Activated CD4-positive, alpha-beta T cell treated with anti-CD3 and anti-CD28 coated beads, Interleukin-10, Interleukin-2, amounts not matched to agents 100 ng/mL and 50 ng/mL, durations not matched to agents 16 hours and 8 hours (primary cell): ENCODE measurements at regions not wholly inside any gene's neighbourhood (a gene's known extent, or its start where the extent isn't known, plus 50 kb on each side); places are given as distances from the start of the nearest gene placed in this dataset.
"Not testable (repeated sequence)": the region's sequence is repeated elsewhere in the genome, so short reads cannot be mapped to it uniquely, and the experiment has no call there.

Source experiments
- DNase-seq: peaks from one replicate; pipeline ENCODE4 v3.0.0-alpha.2; 2020

GRCh38 chr4:43457866-43458265 is 565.4 kb downstream of the GRXCR1 start:
- no peak for DNase-seq

- no peak for DNase-seq
Observed at GRCh38 chr4:43458293-43458692, 565.8 kb downstream of the GRXCR1 start.

DNA sequence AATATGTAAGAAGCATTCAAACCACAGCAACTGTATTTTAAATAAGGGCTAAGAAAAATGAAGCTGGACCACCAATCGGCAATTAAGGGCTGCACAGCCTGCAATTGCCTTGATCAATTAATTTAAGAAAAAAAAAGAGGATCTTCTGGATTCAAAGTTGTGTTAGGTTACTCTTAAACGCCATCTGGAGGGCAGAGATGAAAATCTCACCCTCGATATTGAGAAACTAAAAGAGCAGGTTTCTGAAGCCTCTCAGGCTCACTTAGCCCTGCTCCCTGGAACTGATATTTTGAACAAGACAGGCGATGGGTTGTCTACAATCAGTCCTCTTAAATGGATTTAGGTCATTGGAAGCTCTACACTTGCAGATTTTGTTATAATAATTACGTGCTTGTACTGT is 579.4 kb downstream of the GRXCR1 start:
- no peak for DNase-seq

DNA sequence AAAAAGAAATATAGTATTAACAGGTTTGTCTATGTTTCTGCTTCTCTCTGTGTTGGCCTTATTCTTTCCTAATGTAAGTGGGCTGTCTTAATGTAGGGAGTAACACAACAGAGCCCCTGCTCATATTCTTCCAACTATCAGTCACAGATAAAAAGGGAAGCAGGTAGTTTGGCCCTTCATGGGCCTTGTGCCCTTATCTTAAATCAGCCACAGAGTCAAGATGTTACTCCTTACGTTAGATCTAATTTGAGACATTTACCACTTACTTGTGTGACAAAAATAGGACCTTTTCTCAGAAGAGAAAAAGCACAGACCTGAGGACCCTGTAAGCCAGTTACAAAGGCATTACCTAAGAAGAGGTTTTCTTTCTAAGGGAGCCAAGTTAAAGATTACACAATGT is 589.0 kb downstream of the GRXCR1 start:
- no peak for DNase-seq

GRCh38 chr4:43485196-43485595 is 592.7 kb downstream of the GRXCR1 start:
- DNase-seq = no peak

DNA sequence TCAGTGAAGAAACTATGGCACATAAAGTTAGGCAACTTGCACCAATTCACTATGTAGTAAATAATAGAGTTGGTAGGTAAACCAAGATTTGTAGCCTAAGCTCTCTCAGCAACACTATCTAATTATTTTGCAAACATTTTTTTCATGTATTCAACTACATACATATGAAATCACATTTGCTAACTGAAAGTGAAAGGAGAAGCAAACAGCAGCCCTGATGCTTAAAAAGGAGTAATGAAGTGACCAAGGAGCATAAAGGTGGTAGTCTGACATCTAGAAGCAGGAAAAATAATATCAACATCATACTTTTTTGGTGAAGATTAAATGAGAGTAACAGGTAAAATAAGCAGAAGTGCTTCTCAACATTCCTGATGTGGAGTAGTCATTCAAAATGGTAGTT is 603.7 kb downstream of the GRXCR1 start:
- no peak for DNase-seq

GRCh38 chr4:43496602-43497001 is 604.1 kb downstream of the GRXCR1 start:
- no peak for DNase-seq

DNA sequence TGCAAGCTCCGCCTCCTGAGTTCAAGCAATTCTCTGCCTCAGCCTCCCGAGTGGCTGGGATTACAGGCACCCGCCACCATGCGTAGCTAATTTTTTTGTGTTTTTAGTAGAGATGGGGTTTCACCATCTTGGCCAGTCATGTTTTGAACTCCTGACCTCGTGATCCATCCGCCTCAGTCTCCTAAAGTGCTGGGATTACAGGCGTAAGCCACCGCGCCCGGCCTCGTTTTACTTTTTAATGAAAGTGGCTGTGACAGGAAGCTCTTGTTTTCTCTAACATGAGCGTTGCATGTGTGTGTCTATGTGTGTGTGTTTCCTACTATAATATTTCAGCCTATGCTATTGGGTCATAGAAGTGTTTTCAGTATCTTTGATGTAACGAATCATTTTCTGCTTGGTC is 613.3 kb downstream of the GRXCR1 start:
- DNase-seq = not testable (repeated sequence)

DNA sequence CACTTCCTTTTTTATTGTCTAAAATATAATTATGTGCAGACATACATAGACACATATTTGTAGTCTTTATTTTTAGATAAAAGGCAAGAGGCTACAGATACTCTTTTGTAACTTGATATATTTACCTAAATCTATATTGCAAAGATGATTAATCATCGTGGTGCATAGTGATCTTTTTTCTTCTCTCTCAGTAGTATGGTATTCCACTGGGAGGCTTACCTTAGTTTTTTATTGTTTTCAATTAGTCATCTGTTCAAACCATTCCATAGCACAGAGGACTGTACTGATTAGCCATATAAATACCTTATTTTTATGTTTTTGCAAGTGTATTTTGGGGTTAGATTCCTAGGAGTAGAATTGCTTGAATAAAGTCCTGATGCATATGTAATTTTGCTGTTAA is 619.7 kb downstream of the GRXCR1 start:
- DNase-seq = no peak

DNA sequence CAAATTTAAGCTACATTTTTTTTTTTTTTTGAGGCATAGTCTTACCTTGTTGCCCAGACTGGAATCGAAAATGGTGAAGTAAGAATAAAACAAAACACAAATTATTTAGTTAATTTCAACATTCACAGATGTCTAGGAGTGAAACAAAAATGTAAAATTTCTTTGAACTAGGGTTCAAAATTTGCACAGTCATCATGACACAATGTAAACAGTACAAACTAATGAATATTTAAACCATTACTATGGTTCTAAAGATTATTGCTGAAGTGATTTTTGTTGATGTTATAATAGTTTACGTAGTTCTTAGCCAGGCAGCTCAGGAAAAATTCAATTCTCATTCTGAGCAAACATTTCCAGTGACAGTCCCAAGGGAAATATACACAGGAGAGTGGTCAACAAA is 633.1 kb downstream of the GRXCR1 start:
- DNase-seq = no peak

GRCh38 chr4:43547561-43547960 is 655.0 kb downstream of the GRXCR1 start:
- DNase-seq = no peak

DNA sequence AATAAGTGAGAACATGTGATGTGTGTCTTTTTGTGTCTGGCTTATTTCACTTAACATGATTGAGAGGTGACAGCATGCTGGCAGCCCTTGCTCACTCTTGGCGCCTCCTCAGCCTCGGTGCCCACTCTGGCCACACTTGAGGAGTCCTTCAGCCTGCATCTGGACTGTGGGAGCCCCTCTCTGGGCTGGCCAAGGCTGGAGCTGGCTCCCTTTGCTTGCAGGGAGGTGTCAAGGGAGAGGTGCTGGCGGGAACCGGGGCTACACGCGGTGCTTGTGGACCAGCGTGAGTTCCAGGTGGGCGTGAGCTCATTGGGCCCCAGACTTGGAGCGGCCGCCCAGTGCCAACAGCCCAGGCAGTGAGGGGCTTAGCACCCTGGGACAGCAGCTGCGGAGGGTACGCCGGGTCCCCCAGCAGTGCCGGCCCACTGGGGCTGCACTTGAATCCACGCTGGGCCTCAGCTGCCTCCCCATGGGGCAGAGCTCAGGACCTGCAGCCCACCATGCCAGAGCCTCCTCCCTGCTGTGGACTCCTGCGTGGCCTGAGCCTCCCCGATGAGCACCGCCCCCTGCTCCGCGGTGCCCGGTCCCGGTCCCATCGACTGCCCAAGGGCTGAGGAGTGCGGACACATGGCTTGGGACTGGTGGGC is 658.6 kb downstream of the GRXCR1 start:
- no peak for DNase-seq

DNA sequence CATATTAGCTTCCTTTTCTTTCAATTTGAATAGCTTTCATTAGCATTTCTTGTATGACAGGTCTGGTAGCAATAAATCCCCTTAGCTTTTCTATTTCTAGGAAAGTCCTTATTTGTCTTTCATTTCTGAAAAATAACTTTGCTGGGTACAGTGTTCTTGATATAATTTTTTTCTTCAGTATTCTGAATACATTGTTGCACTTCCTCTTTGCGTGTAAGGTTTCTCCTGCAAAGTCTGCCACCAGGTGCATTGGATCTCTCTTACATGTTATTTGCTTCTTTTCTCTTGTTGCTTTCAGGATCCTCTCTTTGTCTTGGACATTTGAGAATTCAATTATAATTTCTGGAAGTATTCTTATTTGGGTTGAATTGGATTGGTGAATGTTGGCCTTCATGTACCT is 663.7 kb downstream of the GRXCR1 start:
- no peak for DNase-seq

DNA sequence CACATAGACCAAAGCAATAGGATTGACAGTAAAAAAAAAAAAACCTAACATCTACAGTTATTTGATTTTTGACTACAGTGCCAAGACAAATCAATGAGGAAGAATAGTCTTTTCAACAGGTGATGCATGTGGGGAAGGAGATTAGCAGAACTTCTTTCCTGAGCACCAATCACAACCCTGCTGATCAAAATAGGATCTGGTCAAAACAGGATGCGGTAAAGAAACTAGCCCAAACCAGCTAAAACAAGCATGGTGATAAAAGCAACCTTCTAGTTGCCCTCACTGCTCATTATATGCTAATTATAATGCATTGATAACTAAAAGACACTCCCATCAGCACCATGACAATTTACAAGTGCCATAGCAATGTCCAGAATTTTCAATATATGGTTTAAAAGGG is 667.5 kb downstream of the GRXCR1 start:
- DNase-seq = no peak

DNA sequence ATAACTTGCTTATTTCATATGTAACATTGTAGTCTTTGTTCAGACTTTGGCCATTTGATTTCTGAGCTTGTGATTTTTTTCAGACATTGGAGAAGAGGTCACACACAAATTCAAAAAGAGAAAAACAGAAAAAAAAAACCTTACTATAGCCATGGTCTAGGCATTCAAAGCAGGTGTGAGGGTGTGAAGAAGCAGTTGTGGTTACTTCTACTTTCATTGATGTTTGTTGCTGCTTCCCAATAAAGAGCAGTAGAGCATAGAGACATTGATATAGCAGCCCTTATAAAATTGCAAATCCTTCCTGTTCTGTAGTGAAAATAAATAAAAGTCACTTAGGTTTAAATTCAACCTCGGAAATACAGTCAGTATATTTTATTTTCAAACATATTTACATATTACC is 671.6 kb downstream of the GRXCR1 start:
- no peak for DNase-seq

GRCh38 chr4:43564591-43564990 is 672.1 kb downstream of the GRXCR1 start:
- no peak for DNase-seq

DNA sequence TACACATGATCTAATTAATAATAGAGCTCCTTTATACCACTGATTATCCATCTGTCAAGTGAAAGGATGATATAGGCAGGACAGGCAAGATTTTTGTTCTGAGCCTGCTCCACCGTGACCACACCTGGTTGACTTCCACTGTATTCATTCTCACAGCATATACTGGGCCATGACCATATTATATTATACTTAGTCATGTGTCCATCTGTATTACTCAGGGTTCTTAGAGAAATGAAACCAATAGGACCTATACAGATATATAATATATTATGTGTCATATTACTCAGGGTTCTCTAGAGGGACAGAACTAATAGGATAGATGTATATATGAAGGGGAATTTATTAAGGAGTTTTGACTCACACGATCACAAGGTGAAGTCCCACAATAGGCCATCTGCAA is 675.1 kb downstream of the GRXCR1 start:
- DNase-seq = no peak

GRCh38 chr4:43586813-43587212 is 694.3 kb downstream of the GRXCR1 start:
- no peak for DNase-seq

DNA sequence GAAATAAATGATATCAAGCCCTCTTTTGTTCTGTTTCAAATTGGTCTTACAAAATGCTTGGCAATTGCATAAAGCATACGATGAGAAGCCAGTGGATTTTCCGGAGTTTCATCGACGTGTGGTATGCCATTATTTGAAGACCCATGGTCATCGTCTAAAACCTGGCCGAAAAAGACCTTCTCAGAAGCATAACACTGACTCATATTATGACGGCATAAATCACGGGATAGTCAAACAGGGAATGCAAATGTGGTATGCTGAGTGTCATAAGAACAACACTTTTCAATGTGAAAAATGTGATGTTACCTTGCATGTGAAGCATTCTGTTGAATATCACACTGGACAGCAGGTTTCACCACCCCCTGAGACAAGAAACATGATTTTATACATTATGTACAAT is 695.2 kb downstream of the GRXCR1 start:
- DNase-seq = no peak

GRCh38 chr4:43607400-43607799 is 714.9 kb downstream of the GRXCR1 start:
- DNase-seq = no peak

GRCh38 chr4:43607827-43608461 is 715.4 kb downstream of the GRXCR1 start:
- DNase-seq = no peak

- no peak for DNase-seq
Observed at GRCh38 chr4:43619219-43619618, 726.7 kb downstream of the GRXCR1 start.

GRCh38 chr4:43637893-43638292 is 745.4 kb downstream of the GRXCR1 start:
- DNase-seq = not testable (repeated sequence)

DNA sequence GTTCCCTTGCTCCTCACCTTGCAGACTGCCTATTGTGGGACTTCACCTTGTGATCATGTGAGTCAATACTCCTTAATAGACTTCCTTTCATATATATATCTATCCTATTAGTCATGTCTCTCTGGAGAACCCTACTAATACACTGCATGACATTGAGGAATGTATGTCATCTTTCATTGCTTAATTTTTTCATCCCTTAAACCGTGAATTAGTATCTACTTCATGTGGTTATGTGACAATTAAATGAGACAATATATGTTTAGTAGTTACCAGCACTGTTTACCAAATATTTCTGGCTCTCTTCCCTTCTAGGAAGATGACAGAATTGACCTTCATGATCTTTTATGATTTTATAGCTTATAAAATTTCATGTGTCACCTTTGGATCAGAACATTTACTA is 759.5 kb downstream of the GRXCR1 start:
- no peak for DNase-seq

- DNase-seq = not testable (repeated sequence)
Observed at GRCh38 chr4:43659547-43659946, 767.0 kb downstream of the GRXCR1 start.
